Mucosa of descending colon (tissue), 3 donors: ENCODE measurements at regions not wholly inside any gene's neighbourhood (a gene's known extent, or its start where the extent isn't known, plus 50 kb on each side); places are given as distances from the start of the nearest gene placed in this dataset.
"Not testable (repeated sequence)": the region's sequence is repeated elsewhere in the genome, so short reads cannot be mapped to it uniquely, and the experiment has no call there.

ENCODE experiments used
- ATAC-seq: fragments of 200-7000 bp; cut with Tn5 transposase; one replicate; pipeline ENCODE4 v1.9.1; 2020; ENCODE audit warnings: mild to moderate bottlenecking, moderate library complexity
- DNase-seq, 3 donors: peaks; one replicate each; pipeline ENCODE4 v3.0.0-alpha.2; 2020
- H3K36me3 ChIP-seq: fragments of 200-600 bp; one replicate; pipeline ENCODE4 v1.8.0; 2021; ENCODE audit warnings: low read depth, mild to moderate bottlenecking
- H3K4me1 ChIP-seq: fragments of 200-600 bp; one replicate; pipeline ENCODE4 v1.8.0; 2021; ENCODE audit warnings: low read depth, mild to moderate bottlenecking
- H3K4me3 ChIP-seq: fragments of 200-600 bp; one replicate; pipeline ENCODE4 v1.8.0; 2021; ENCODE audit warnings: mild to moderate bottlenecking
- H3K9me3 ChIP-seq: fragments of 200-600 bp; one replicate; pipeline ENCODE4 v1.8.0; 2021; ENCODE audit warnings: mild to moderate bottlenecking
- CTCF ChIP-seq: fragments of 200-600 bp; IDR thresholded peaks from one replicate; pipeline ENCODE4 v1.8.0; 2022; ENCODE audit warnings: antibody characterized with exemption, mild to moderate bottlenecking
- intact Hi-C, 2 donors: fragments of 100-400 bp; cut with DNase I in 1 of 2; cut with micrococcal nuclease in 1 of 2; formaldehyde crosslinking; loops; one replicate each; pipeline versions ENCODE4 v1.11.0 to v1.11.1; 2022; cut with DNase I, micrococcal nuclease
- donor health status: DM: no; HTN: no; CAD: no; lungs with moderate emphysema.
- donor health status: DM: no; HTN: no; CAD: no.
- donor health status: DM: no; HTN: yes; CAD: no.

GRCh38 chr20:25867776-25868649, 171.4 kb upstream of the ZNF337 start:
- H3K36me3 ChIP-seq = no peaks in the 10 kb centered on the region
- DNase-seq (peak in 2 of 3 donors; percentile 78 to 80), ATAC-seq (peak; percentile 70)
- no peaks in the 10 kb centered on the region for H3K9me3 ChIP-seq
- intact Hi-C loops = no loop called here
- H3K4me3 ChIP-seq = no peak overlapping the region
- peaks cover 8% of the 10 kb centered on the region for H3K4me1 ChIP-seq
- no peak for TF ChIP-seq CTCF

DNA sequence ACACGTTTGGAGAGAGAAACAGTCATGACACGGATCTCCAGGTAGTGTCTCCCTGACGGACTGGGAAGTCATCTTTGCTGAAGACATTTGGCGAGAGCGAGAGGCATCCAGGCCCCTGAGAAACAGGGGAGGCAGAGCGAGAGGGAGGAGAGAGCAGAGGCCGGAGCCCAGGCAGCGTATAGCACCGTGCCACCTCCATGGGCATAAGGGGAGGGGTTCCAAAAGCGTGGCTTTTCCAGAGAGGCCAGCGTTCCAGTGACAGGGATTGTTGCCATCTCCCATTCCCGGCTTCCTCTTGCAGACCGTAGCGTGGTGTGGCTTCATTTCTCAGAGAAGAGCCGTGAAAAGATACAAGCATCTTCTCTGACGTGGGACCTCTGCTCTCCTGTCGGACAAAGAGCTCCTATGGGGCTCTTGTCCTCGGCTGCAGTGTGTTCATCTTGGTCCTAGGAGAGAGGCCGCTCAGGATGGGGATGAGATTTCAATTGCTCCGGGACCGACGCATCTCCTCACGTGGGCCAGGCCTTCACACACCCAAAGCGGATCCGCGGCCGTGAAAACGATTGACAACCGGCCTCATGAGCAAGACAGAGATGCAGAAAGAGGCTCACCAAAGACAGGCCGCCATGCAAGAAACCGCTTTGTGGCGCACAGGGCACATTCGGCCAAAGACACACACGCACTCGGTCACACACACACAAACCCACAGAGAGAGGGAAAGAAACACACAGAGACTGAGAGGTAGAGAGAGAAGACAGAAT, 170.5 kb upstream of the ZNF337 start:
- DNase-seq, intact Hi-C loops, ATAC-seq: not testable (repeated sequence)

GRCh38 chr20:25865715-25866656, 169.3 kb upstream of the ZNF337 start:
- H3K36me3 ChIP-seq = no peaks in the 10 kb centered on the region
- no peaks in the 10 kb centered on the region for H3K9me3 ChIP-seq
- intact Hi-C loops = no loop called here
- DNase-seq (peak in 2 of 3 donors; percentile 69 to 83), ATAC-seq (peak; percentile 53)
- peaks cover 13% of the 10 kb centered on the region for H3K4me1 ChIP-seq
- no peak overlapping the region for H3K4me3 ChIP-seq
- TF ChIP-seq CTCF = no peak

More for the DNA sequence above, 170.5 kb upstream of the ZNF337 start:
- not testable (repeated sequence) for H3K9me3 ChIP-seq, H3K36me3 ChIP-seq, H3K4me3 ChIP-seq, H3K4me1 ChIP-seq

DNA sequence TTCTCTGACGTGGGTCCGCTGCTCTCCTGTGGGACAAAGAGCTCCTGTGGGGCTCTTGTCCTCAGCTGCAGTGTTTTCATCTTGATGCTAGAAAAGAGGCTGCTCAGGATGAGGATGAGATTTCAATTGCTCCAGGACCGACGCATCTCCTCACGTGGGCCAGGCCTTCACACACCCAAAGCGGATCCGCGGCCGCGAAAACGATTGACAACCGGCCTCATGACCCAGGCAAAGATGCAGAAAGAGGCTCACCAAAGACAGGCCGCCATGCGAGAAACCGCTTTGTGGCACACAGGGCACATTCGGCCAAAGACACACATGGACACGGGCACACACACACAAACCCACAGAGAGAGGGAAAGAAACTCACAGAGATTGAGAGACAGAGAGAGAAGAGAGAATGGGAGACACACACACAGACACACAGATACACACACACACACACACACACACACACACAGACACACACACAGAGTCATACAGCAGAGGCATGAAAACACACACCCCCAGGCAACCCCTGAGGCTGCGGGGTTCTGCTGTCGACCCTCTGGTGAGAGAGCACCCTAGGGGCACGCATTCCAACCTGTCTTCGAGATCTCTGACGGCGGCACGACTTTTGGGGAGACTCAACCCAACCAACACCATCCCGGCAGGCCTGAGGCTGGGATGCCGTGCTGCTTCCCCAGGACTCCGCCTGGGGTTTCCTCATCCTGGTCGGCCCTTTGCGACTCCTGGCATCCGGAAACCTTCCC, 168.5 kb upstream of the ZNF337 start:
- DNase-seq, ATAC-seq, H3K36me3 ChIP-seq, H3K4me3 ChIP-seq, intact Hi-C loops, H3K9me3 ChIP-seq: not testable (repeated sequence)
- peaks cover 13% of the 10 kb centered on the region for H3K4me1 ChIP-seq

DNA sequence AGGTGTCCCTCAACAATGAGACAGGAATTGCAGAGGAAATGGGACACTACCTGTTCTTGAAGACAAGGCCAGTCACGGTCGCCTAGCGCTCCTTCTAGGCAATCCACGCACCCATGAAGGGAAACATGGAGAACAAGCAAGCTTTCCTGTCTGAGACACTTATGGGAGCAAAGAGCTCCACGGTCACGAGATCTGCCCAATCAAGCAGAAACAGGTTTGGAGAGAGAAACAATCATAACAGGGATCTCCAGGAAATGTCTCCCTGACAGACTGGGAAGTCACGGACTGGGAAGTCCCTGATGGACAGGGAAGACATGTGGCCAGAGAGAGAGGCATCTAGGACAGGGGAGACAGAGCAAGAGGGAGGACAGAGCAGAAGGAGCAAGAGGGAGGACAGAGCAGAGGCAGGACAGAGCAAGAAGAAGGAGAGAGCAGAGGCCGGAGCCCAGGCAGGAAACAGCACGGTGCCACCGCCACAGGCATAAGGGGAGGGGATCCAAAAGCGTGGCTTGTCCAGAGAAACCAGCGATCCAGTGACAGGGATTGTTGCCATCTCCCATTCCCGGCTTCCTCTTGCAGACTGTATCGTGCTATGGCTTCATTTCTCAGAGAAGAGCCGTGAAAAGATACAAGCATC, 167.8 kb upstream of the ZNF337 start:
- no peak for TF ChIP-seq CTCF
- Histone ChIP-seq H3K4me3 (no peak overlapping the region), H3K4me1 (peaks cover 16% of the 10 kb centered on the region), H3K9me3 (no peaks in the 10 kb centered on the region), H3K36me3 (no peaks in the 10 kb centered on the region)
- intact Hi-C loops = no loop called here
- DNase-seq (no peak), ATAC-seq (no peak)
